Heart left ventricle (tissue), 16 donors: ENCODE measurements at regions not wholly inside any gene's neighbourhood (a gene's known extent, or its start where the extent isn't known, plus 50 kb on each side); places are given as distances from the start of the nearest gene placed in this dataset.

Experiments used
- ATAC-seq, 4 donors: fragments of 200-7000 bp; cut with Tn5 transposase; one replicate each; pipeline ENCODE4 v1.9.1; 2020 to 2022; ENCODE audit warnings: moderate library complexity in 4 of 4, mild to moderate bottlenecking in 3 of 4, moderate number of reproducible peaks in 1 of 4
- DNase-seq, 5 donors: peaks; one replicate each; pipeline ENCODE4 v3.0.0-alpha.2; 2020
- H3K27ac ChIP-seq, 12 donors: fragments of 200-600 bp; sonication (generic) in 4 of 12; one replicate each; pipeline versions ENCODE4 v1.5.0 to v1.8.0; 2016 to 2022; ENCODE audit warnings: mild to moderate bottlenecking in 2 of 12
- H3K27me3 ChIP-seq, 9 donors: fragments of 200-600 bp; sonication (generic) in 2 of 9; one replicate each; pipeline versions ENCODE4 v1.5.1 to v1.8.0; 2016 to 2022; ENCODE audit warnings: mild to moderate bottlenecking in 3 of 9
- H3K36me3 ChIP-seq, 9 donors: fragments of 200-600 bp; sonication (generic) in 2 of 9; one replicate each; pipeline versions ENCODE4 v1.5.0 to v1.8.0; 2018 to 2022; ENCODE audit warnings: mild to moderate bottlenecking in 2 of 9
- H3K4me1 ChIP-seq, 12 donors: fragments of 200-600 bp; sonication (generic) in 4 of 12; one replicate each; pipeline versions ENCODE4 v1.5.0 to v1.8.0; 2016 to 2022; ENCODE audit warnings: mild to moderate bottlenecking in 3 of 12
- H3K4me3 ChIP-seq, 12 donors: fragments of 200-600 bp; sonication (generic) in 4 of 12; one replicate each; pipeline versions ENCODE4 v1.5.0 to v1.8.0; 2017 to 2022; ENCODE audit warnings: mild to moderate bottlenecking in 9 of 12, moderate library complexity in 4 of 12
- H3K9me3 ChIP-seq, 12 donors: fragments of 200-600 bp; sonication (generic) in 4 of 12; one replicate each; pipeline versions ENCODE4 v1.5.0 to v1.8.0; 2016 to 2022; ENCODE audit warnings: mild to moderate bottlenecking in 1 of 12
- CTCF ChIP-seq, 12 donors: fragments of 200-600 bp; sonication (generic) in 4 of 12; IDR thresholded peaks; one replicate each; pipeline versions ENCODE4 v1.5.0 to v1.8.0; 2018 to 2022; ENCODE audit warnings: antibody characterized with exemption in 12 of 12, mild to moderate bottlenecking in 5 of 12
- POLR2A ChIP-seq, 2 donors: fragments of 450-650 bp; IDR thresholded peaks; one replicate each; pipeline ENCODE4 v1.6.1; 2017; ENCODE audit warnings: antibody characterized with exemption in 2 of 2, mild to moderate bottlenecking in 2 of 2, moderate library complexity in 2 of 2
- WGBS, 4 donors: extraction: QIAGEN DNeasy Blood & Tissue Kit in 2 of 4; methylation state at CpG; one replicate each; pipeline versions ENCODE4 v1.1.5 to v1.1.7; 2013 to 2018; 5-methylcytosine and 5-hydroxymethylcytosine counted together
- intact Hi-C, 10 donors: fragments of 100-400 bp; cut with DNase I; formaldehyde crosslinking; loops; one replicate each; pipeline versions ENCODE4 v1.11.1 to v1.14.2; 2022
- donor health status: ischemic (EF 13 %, LVEDD 7.1; RV severe dilation, severe dysfunction).
- donor health status: healthy with polysubstance abuse.
- donor health status: DM: no; HTN: yes; CAD: no.
- donor health status: DM: no; HTN: no; CAD: no.
- donor health status: ischemic (EF 25% LVEDD 6.9; RV normal size, moderate dysfunction).
- donor health status: ischemic (EF 25% LVEDD 5.7; RV mildly dilated, moderate dysfunction).
- donor health status: healthy.
- donor health status: DM: yes; HTN: yes; CAD: no.
- donor health status: ischemic (EF 35%, LVEDD 5.7; RV mildly dilated, moderate dysfunction).
- donor health status: nonischemic (EF 11% LVEDD 7.7; RV severe dilation, severe dysfunction).
- donor health status: DM: yes; HTN: yes; CAD: no.
- donor health status: PGD.
- donor health status: ischemic (EF 29% LVEDD 5.4; RV normal size, mild dysfunction).
- donor health status: nonischemic (EF 23%, LVEDD 6.1; RV moderate dilation, normal function).

DNA sequence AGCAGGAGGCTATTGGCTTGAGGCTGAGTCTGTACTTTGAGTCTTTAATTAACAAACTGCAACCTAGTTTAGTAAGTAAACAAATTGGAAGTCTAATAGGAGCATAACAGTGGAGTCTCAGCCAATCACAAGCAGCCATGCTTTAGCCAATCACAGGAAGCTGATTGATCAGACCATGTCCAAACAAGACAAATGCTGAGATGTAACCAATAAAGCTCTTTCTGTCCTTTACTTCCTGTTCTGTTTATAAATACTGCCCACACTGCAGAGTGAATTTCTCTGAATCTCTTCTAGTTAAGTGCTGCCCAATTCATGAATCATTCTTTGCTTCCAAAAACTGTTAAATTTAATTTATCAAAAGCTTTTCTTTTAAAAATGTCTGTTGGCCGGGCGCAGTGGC, 146.6 kb upstream of the DLX2 start:
- WGBS, 4 donors, result 95 to 98% (median 97%) methylated on average over 2 of the region's 2 CpGs
- intact Hi-C loops, result no loop called here
- no peak for ATAC-seq
- Histone ChIP-seq H3K27me3 (no peaks in the 10 kb centered on the region), H3K4me3 (no peak overlapping the region), H3K36me3 (no peaks in the 10 kb centered on the region), H3K9me3 (no peaks in the 10 kb centered on the region), H3K27ac (no peak overlapping the region), H3K4me1 (peaks cover 0 to 30% (median 9%) of the 10 kb centered on the region in 12 donors)
- TF ChIP-seq POLR2A (IDR thresholded peaks at IDR 0.05), result no peak
- TF ChIP-seq CTCF (IDR thresholded peaks at IDR 0.05), result no peak
- DNase-seq, result no peak

- H3K27ac ChIP-seq, result no peak overlapping the region
- no peaks in the 10 kb centered on the region for H3K9me3 ChIP-seq
- intact Hi-C loops, result loop anchor here in 2 of 10 donors (5.0 to 10.0 kb wide), 2 partner anchors 57 to 75 kb away; no protein-coding TSS in a partner anchor
- no peaks in the 10 kb centered on the region for H3K27me3 ChIP-seq
- TF ChIP-seq POLR2A (IDR thresholded peaks at IDR 0.05) (no peak), CTCF (IDR thresholded peaks at IDR 0.05) (no peak)
- H3K4me3 ChIP-seq, result no peak overlapping the region
- ATAC-seq, result no peak
- no peaks in the 10 kb centered on the region for H3K36me3 ChIP-seq
- H3K4me1 ChIP-seq, result peaks cover 0 to 30% (median 9%) of the 10 kb centered on the region in 12 donors
- DNase-seq, result no peak
Observed at GRCh38 chr2:172249986-172250385, 147.3 kb upstream of the DLX2 start.

GRCh38 chr2:172251231-172251630, 148.5 kb upstream of the DLX2 start:
- ATAC-seq (no peak), DNase-seq (no peak)
- Histone ChIP-seq H3K9me3 (no peaks in the 10 kb centered on the region), H3K4me1 (peaks cover 0 to 30% (median 9%) of the 10 kb centered on the region in 12 donors), H3K36me3 (no peaks in the 10 kb centered on the region), H3K27me3 (no peaks in the 10 kb centered on the region), H3K4me3 (no peak overlapping the region), H3K27ac (peak overlapping the region in 11 of 12 donors; percentile 53 to 84 (median 77))
- TF ChIP-seq CTCF (IDR thresholded peaks at IDR 0.05) (no peak), POLR2A (IDR thresholded peaks at IDR 0.05) (no peak)
- 54 to 58% (median 56%) methylated on average over 3 of the region's 3 CpGs for WGBS, 4 donors
- intact Hi-C loops, result loop anchor here in 2 of 10 donors (5.0 to 10.0 kb wide), 2 partner anchors 56 to 74 kb away; no protein-coding TSS in a partner anchor

DNA sequence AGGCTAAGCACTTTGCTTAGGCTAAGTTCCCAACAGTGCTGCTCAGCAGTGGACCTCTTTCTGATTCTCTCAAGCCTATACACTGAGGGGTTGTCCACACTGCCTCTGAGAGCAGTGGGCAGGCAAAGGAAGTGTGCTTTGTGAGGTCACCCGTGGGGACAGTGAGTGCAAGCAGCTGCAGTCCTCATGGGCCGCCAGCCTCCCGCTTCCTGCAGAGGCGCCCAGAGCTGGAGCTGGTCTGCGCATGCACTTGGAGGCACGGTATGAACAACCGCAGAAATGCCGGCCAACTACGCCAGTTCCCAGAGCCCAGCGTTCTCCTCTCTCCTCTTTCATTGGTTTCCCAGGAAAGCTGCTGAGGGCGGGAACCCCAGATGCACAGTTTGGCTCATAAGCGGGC, 149.5 kb upstream of the DLX2 start:
- H3K4me1 ChIP-seq, result peaks cover 0 to 30% (median 9%) of the 10 kb centered on the region in 12 donors
- DNase-seq (peak; percentile 54 to 78 (median 77)), ATAC-seq (peak; percentile 76 to 95 (median 89))
- no peak for TF ChIP-seq CTCF (IDR thresholded peaks at IDR 0.05)
- peak in 1 of 2 donors; percentile 24 for TF ChIP-seq POLR2A (IDR thresholded peaks at IDR 0.05)
- no peaks in the 10 kb centered on the region for H3K36me3 ChIP-seq
- intact Hi-C loops, result loop anchor here in 2 of 10 donors (5.0 to 10.0 kb wide), 2 partner anchors 55 to 73 kb away; no protein-coding TSS in a partner anchor
- H3K27ac ChIP-seq, result peak overlapping the region; percentile 46 to 84 (median 74)
- peak overlapping the region in 6 of 12 donors; percentile 7 to 24 (median 14) for H3K4me3 ChIP-seq
- H3K27me3 ChIP-seq, result no peaks in the 10 kb centered on the region
- 52 to 73% (median 60%) methylated on average over 7 to 12 of the region's 12 CpGs for WGBS, 4 donors
- no peaks in the 10 kb centered on the region for H3K9me3 ChIP-seq
